ENCODE measurements at regions not wholly inside any gene's neighbourhood (a gene's known extent, or its start where the extent isn't known, plus 50 kb on each side); places are given as distances from the start of the nearest gene placed in this dataset.

- FAIRE-seq: no peak
- DNase-seq (ENCODE audit: insufficient read length): no peak
- TF ChIP-seq TAF1 (IDR thresholded peaks at IDR 0.05; ENCODE audit: borderline replicate concordance, low read depth, low read length) (no peak), POLR2AphosphoS5 (IDR thresholded peaks at IDR 0.05; ENCODE audit: low read depth, low read length) (no peak), POLR2A (IDR thresholded peaks at IDR 0.05; ENCODE audit: low read depth, low read length) (no peak)
These were observed 777.4 kb upstream of the TENM3 start for GRCh38 chr4:181465826-181466225.

- FAIRE-seq (no peak), DNase-seq (ENCODE audit: insufficient read length) (no peak)
- TF ChIP-seq POLR2A (IDR thresholded peaks at IDR 0.05; ENCODE audit: low read depth, low read length) (no peak), POLR2AphosphoS5 (IDR thresholded peaks at IDR 0.05; ENCODE audit: low read depth, low read length) (no peak), TAF1 (IDR thresholded peaks at IDR 0.05; ENCODE audit: borderline replicate concordance, low read depth, low read length) (no peak)
These were observed 774.8 kb upstream of the TENM3 start for GRCh38 chr4:181468451-181468850.

GRCh38 chr4:181470306-181470705 is 772.9 kb upstream of the TENM3 start:
- TF ChIP-seq POLR2AphosphoS5 (IDR thresholded peaks at IDR 0.05; ENCODE audit: low read depth, low read length) (no peak), TAF1 (IDR thresholded peaks at IDR 0.05; ENCODE audit: borderline replicate concordance, low read depth, low read length) (no peak), POLR2A (IDR thresholded peaks at IDR 0.05; ENCODE audit: low read depth, low read length) (no peak)
- no peak for FAIRE-seq

GRCh38 chr4:181475359-181475758 is 767.8 kb upstream of the TENM3 start:
- TF ChIP-seq POLR2AphosphoS5 (IDR thresholded peaks at IDR 0.05; ENCODE audit: low read depth, low read length): no peak
- DNase-seq (ENCODE audit: insufficient read length) (no peak), FAIRE-seq (no peak)

More at GRCh38 chr4:181470306-181470705, 772.9 kb upstream of the TENM3 start:
- no peak for DNase-seq (ENCODE audit: insufficient read length)

- FAIRE-seq (no peak), DNase-seq (ENCODE audit: insufficient read length) (no peak)
- TF ChIP-seq POLR2A (IDR thresholded peaks at IDR 0.05; ENCODE audit: low read depth, low read length) (no peak), TAF1 (IDR thresholded peaks at IDR 0.05; ENCODE audit: borderline replicate concordance, low read depth, low read length) (no peak), POLR2AphosphoS5 (IDR thresholded peaks at IDR 0.05; ENCODE audit: low read depth, low read length) (no peak)
These were observed 767.3 kb upstream of the TENM3 start for GRCh38 chr4:181475781-181476507.

- DNase-seq (ENCODE audit: insufficient read length) (no peak), FAIRE-seq (no peak)
These were observed 766.7 kb upstream of the TENM3 start for GRCh38 chr4:181476508-181476890.

GRCh38 chr4:181477591-181477990 is 765.6 kb upstream of the TENM3 start:
- no peak for DNase-seq (ENCODE audit: insufficient read length)
- no peak for FAIRE-seq
- no peak for TF ChIP-seq TAF1 (IDR thresholded peaks at IDR 0.05; ENCODE audit: borderline replicate concordance, low read depth, low read length)
- TF ChIP-seq POLR2AphosphoS5 (IDR thresholded peaks at IDR 0.05; ENCODE audit: low read depth, low read length): no peak
- TF ChIP-seq POLR2A (IDR thresholded peaks at IDR 0.05; ENCODE audit: low read depth, low read length): no peak

More at GRCh38 chr4:181476508-181476890, 766.7 kb upstream of the TENM3 start:
- TF ChIP-seq POLR2AphosphoS5 (IDR thresholded peaks at IDR 0.05; ENCODE audit: low read depth, low read length) (no peak), TAF1 (IDR thresholded peaks at IDR 0.05; ENCODE audit: borderline replicate concordance, low read depth, low read length) (no peak), POLR2A (IDR thresholded peaks at IDR 0.05; ENCODE audit: low read depth, low read length) (no peak)

GRCh38 chr4:181478656-181479055 is 764.5 kb upstream of the TENM3 start:
- FAIRE-seq (no peak), DNase-seq (ENCODE audit: insufficient read length) (no peak)
- TF ChIP-seq POLR2AphosphoS5 (IDR thresholded peaks at IDR 0.05; ENCODE audit: low read depth, low read length) (no peak), POLR2A (IDR thresholded peaks at IDR 0.05; ENCODE audit: low read depth, low read length) (no peak), TAF1 (IDR thresholded peaks at IDR 0.05; ENCODE audit: borderline replicate concordance, low read depth, low read length) (no peak)

GRCh38 chr4:181479141-181479540 is 764.1 kb upstream of the TENM3 start:
- no peak for TF ChIP-seq TAF1 (IDR thresholded peaks at IDR 0.05; ENCODE audit: borderline replicate concordance, low read depth, low read length)
- no peak for TF ChIP-seq POLR2A (IDR thresholded peaks at IDR 0.05; ENCODE audit: low read depth, low read length)
- TF ChIP-seq POLR2AphosphoS5 (IDR thresholded peaks at IDR 0.05; ENCODE audit: low read depth, low read length): no peak
- FAIRE-seq (no peak), DNase-seq (ENCODE audit: insufficient read length) (no peak)

GRCh38 chr4:181484396-181484795 is 758.8 kb upstream of the TENM3 start:
- TF ChIP-seq TAF1 (IDR thresholded peaks at IDR 0.05; ENCODE audit: borderline replicate concordance, low read depth, low read length) (no peak), POLR2AphosphoS5 (IDR thresholded peaks at IDR 0.05; ENCODE audit: low read depth, low read length) (no peak), POLR2A (IDR thresholded peaks at IDR 0.05; ENCODE audit: low read depth, low read length) (no peak)
- no peak for FAIRE-seq
- no peak for DNase-seq (ENCODE audit: insufficient read length)

- TF ChIP-seq TAF1 (IDR thresholded peaks at IDR 0.05; ENCODE audit: borderline replicate concordance, low read depth, low read length): no peak
- TF ChIP-seq POLR2AphosphoS5 (IDR thresholded peaks at IDR 0.05; ENCODE audit: low read depth, low read length): no peak
- no peak for TF ChIP-seq POLR2A (IDR thresholded peaks at IDR 0.05; ENCODE audit: low read depth, low read length)
- no peak for DNase-seq (ENCODE audit: insufficient read length)
- FAIRE-seq: no peak
These were observed 754.3 kb upstream of the TENM3 start for GRCh38 chr4:181488926-181489325.

GRCh38 chr4:181498148-181498547 is 745.1 kb upstream of the TENM3 start:
- no peak for TF ChIP-seq TAF1 (IDR thresholded peaks at IDR 0.05; ENCODE audit: borderline replicate concordance, low read depth, low read length)
- TF ChIP-seq POLR2AphosphoS5 (IDR thresholded peaks at IDR 0.05; ENCODE audit: low read depth, low read length): no peak
- no peak for TF ChIP-seq POLR2A (IDR thresholded peaks at IDR 0.05; ENCODE audit: low read depth, low read length)
- FAIRE-seq: no peak
- no peak for DNase-seq (ENCODE audit: insufficient read length)
